ACHN (cell line): ENCODE measurements at regions not wholly inside any gene's neighbourhood (a gene's known extent, or its start where the extent isn't known, plus 50 kb on each side); places are given as distances from the start of the nearest gene placed in this dataset.

ENCODE experiments used
- DNase-seq: peaks from one replicate; pipeline ENCODE4 v3.0.0-alpha.2; 2015
- in situ Hi-C: cut with HindIII; loops from 2 replicates; pipeline ENCODE4 v1.10.0; 2017; ENCODE audit warnings: low sequenced_read_pairs, low pct_ligation_motif_present, low pct_unique_long_range_greater_than_20kb

- in situ Hi-C loops, result no loop called here
- no peak for DNase-seq
Measured at GRCh38 chr16:26665166-26665939, 401.4 kb upstream of the C16orf82 start.

GRCh38 chr16:26666486-26666885 lies 400.2 kb upstream of the C16orf82 start:
- in situ Hi-C loops, result no loop called here
- DNase-seq, result no peak

GRCh38 chr16:26667307-26667706 lies 399.4 kb upstream of the C16orf82 start:
- in situ Hi-C loops, result no loop called here
- no peak for DNase-seq

- in situ Hi-C loops, result no loop called here
- no peak for DNase-seq
Measured at GRCh38 chr16:26668026-26668425, 398.7 kb upstream of the C16orf82 start.

- DNase-seq, result no peak
- in situ Hi-C loops, result no loop called here
Measured at GRCh38 chr16:26672206-26672605, 394.5 kb upstream of the C16orf82 start.

GRCh38 chr16:26673011-26673410 lies 393.7 kb upstream of the C16orf82 start:
- in situ Hi-C loops, result no loop called here
- DNase-seq, result no peak

GRCh38 chr16:26680671-26681070 lies 386.1 kb upstream of the C16orf82 start:
- in situ Hi-C loops, result no loop called here
- DNase-seq, result no peak

GRCh38 chr16:26688105-26688504 lies 378.6 kb upstream of the C16orf82 start:
- no peak for DNase-seq
- in situ Hi-C loops, result no loop called here

GRCh38 chr16:26688699-26689098 lies 378.0 kb upstream of the C16orf82 start:
- in situ Hi-C loops, result no loop called here

GRCh38 chr16:26692658-26693057 lies 374.1 kb upstream of the C16orf82 start:
- in situ Hi-C loops, result no loop called here
- DNase-seq, result no peak

More at GRCh38 chr16:26688699-26689098, 378.0 kb upstream of the C16orf82 start:
- DNase-seq, result no peak

- no peak for DNase-seq
- in situ Hi-C loops, result no loop called here
Measured at GRCh38 chr16:26697807-26698206, 368.9 kb upstream of the C16orf82 start.

GRCh38 chr16:26700250-26700649 lies 366.5 kb upstream of the C16orf82 start:
- in situ Hi-C loops, result no loop called here
- DNase-seq, result no peak

GRCh38 chr16:26701243-26701886 lies 365.4 kb upstream of the C16orf82 start:
- DNase-seq, result no peak
- in situ Hi-C loops, result no loop called here

- in situ Hi-C loops, result no loop called here
- DNase-seq, result no peak
Measured at GRCh38 chr16:26705346-26705745, 361.4 kb upstream of the C16orf82 start.

- in situ Hi-C loops, result no loop called here
- DNase-seq, result no peak
Measured at GRCh38 chr16:26708428-26708827, 358.3 kb upstream of the C16orf82 start.

- in situ Hi-C loops, result no loop called here
- DNase-seq, result no peak
Measured at GRCh38 chr16:26709175-26709574, 357.6 kb upstream of the C16orf82 start.

GRCh38 chr16:26709754-26710153 lies 357.0 kb upstream of the C16orf82 start:
- no peak for DNase-seq
- in situ Hi-C loops, result no loop called here

- in situ Hi-C loops, result no loop called here
Measured at GRCh38 chr16:26710450-26710849, 356.3 kb upstream of the C16orf82 start.

GRCh38 chr16:26712876-26713275 lies 353.9 kb upstream of the C16orf82 start:
- in situ Hi-C loops, result no loop called here
- DNase-seq, result no peak

More at GRCh38 chr16:26710450-26710849, 356.3 kb upstream of the C16orf82 start:
- DNase-seq, result no peak

GRCh38 chr16:26715969-26716368 lies 350.8 kb upstream of the C16orf82 start:
- no peak for DNase-seq
- in situ Hi-C loops, result no loop called here
